GM04504 (cell line): ENCODE measurements at regions not wholly inside any gene's neighbourhood (a gene's known extent, or its start where the extent isn't known, plus 50 kb on each side); places are given as distances from the start of the nearest gene placed in this dataset.

Experiments
- DNase-seq: peaks from one replicate; pipeline ENCODE4 v3.0.0-alpha.2; 2012; ENCODE audit warnings: low read depth

- DNase-seq = no peak
Observed at GRCh38 chr5:68942169-68942568, 151.6 kb upstream of the SLC30A5 start.

- DNase-seq = no peak
Observed at GRCh38 chr5:68946728-68947127, 147.1 kb upstream of the SLC30A5 start.

- DNase-seq = no peak
Observed at GRCh38 chr5:68947986-68948385, 145.8 kb upstream of the SLC30A5 start.

GRCh38 chr5:68949256-68949655 lies 144.6 kb upstream of the SLC30A5 start:
- DNase-seq = no peak

GRCh38 chr5:68949711-68950110 lies 144.1 kb upstream of the SLC30A5 start:
- DNase-seq = no peak

GRCh38 chr5:68950125-68950524 lies 143.7 kb upstream of the SLC30A5 start:
- DNase-seq = no peak

- no peak for DNase-seq
Observed at GRCh38 chr5:68950930-68951329, 142.9 kb upstream of the SLC30A5 start.

- DNase-seq = no peak
Observed at GRCh38 chr5:68953231-68953874, 140.5 kb upstream of the SLC30A5 start.

- peak; percentile 28 for DNase-seq
Observed at GRCh38 chr5:68953875-68954617, 139.8 kb upstream of the SLC30A5 start.

GRCh38 chr5:68954618-68954910 lies 139.2 kb upstream of the SLC30A5 start:
- DNase-seq = no peak

- DNase-seq = no peak
Observed at GRCh38 chr5:68957591-68957990, 136.2 kb upstream of the SLC30A5 start.

- DNase-seq = no peak
Observed at GRCh38 chr5:68958428-68958827, 135.4 kb upstream of the SLC30A5 start.

- DNase-seq = no peak
Observed at GRCh38 chr5:68960456-68960855, 133.4 kb upstream of the SLC30A5 start.

GRCh38 chr5:68960961-68961360 lies 132.9 kb upstream of the SLC30A5 start:
- DNase-seq = no peak

GRCh38 chr5:68961762-68962161 lies 132.1 kb upstream of the SLC30A5 start:
- no peak for DNase-seq

GRCh38 chr5:68962757-68963484 lies 130.9 kb upstream of the SLC30A5 start:
- peak; percentile 49 for DNase-seq

- no peak for DNase-seq
Observed at GRCh38 chr5:68964679-68965078, 129.1 kb upstream of the SLC30A5 start.

GRCh38 chr5:68965926-68966325 lies 127.9 kb upstream of the SLC30A5 start:
- no peak for DNase-seq

- DNase-seq = no peak
Observed at GRCh38 chr5:68966596-68966995, 127.2 kb upstream of the SLC30A5 start.

GRCh38 chr5:68968429-68968828 lies 125.4 kb upstream of the SLC30A5 start:
- DNase-seq = no peak

GRCh38 chr5:68970617-68971016 lies 123.2 kb upstream of the SLC30A5 start:
- DNase-seq = no peak

GRCh38 chr5:68973696-68974095 lies 120.1 kb upstream of the SLC30A5 start:
- no peak for DNase-seq

- no peak for DNase-seq
Observed at GRCh38 chr5:68983043-68983442, 110.8 kb upstream of the SLC30A5 start.
